PC-9 (cell line): ENCODE measurements at regions not wholly inside any gene's neighbourhood (a gene's known extent, or its start where the extent isn't known, plus 50 kb on each side); places are given as distances from the start of the nearest gene placed in this dataset.

Source experiments
- CTCF ChIP-seq: fragments of 200-600 bp; sonication (generic); conservative IDR thresholded peaks from 2 replicates; pipeline ENCODE4 v1.6.1; 2017; ENCODE audit warnings: mixed run types, antibody characterized with exemption, mild to moderate bottlenecking, moderate library complexity
- EZH2 ChIP-seq: fragments of 200-600 bp; sonication (generic); IDR thresholded peaks from 2 replicates; pipeline ENCODE4 v1.8.0; 2017; ENCODE audit warnings: antibody characterized with exemption, low read depth

GRCh38 chr1:81506699-81507098, 294.0 kb upstream of the ADGRL2 start:
- TF ChIP-seq CTCF = no peak
- TF ChIP-seq EZH2 = no peak
